Transverse colon (tissue), 4 donors: ENCODE measurements at regions not wholly inside any gene's neighbourhood (a gene's known extent, or its start where the extent isn't known, plus 50 kb on each side); places are given as distances from the start of the nearest gene placed in this dataset.

Source experiments
- DNase-seq: peaks from one replicate; pipeline ENCODE4 v3.0.0-alpha.2; 2019
- H3K27ac ChIP-seq, 4 donors: fragments of 200-600 bp; sonication (generic); 2 replicates each; pipeline ENCODE4 v1.5.1; 2016 to 2018; ENCODE audit warnings: inconsistent platforms in 4 of 4
- H3K27me3 ChIP-seq: fragments of 200-600 bp; sonication (generic); 2 replicates; pipeline ENCODE4 v1.5.1; 2017; ENCODE audit warnings: inconsistent platforms
- H3K36me3 ChIP-seq, 4 donors: fragments of 200-600 bp; sonication (generic); 2 replicates each; pipeline ENCODE4 v1.5.1; 2017 to 2019; ENCODE audit warnings: inconsistent platforms in 4 of 4
- H3K4me1 ChIP-seq, 4 donors: fragments of 200-600 bp; sonication (generic); 2 replicates each; pipeline ENCODE4 v1.5.1; 2017 to 2020; ENCODE audit warnings: inconsistent platforms in 4 of 4
- H3K4me3 ChIP-seq, 4 donors: fragments of 200-600 bp; sonication (generic); 1 replicate in 1 of 4; 2 replicates in 3 of 4; pipeline versions ENCODE4 v1.5.1 to v1.6.1; 2017 to 2019; ENCODE audit warnings: inconsistent platforms in 4 of 4
- H3K9me3 ChIP-seq, 2 donors: fragments of 200-600 bp; sonication (generic); 2 replicates each; pipeline ENCODE4 v1.5.1; 2017 to 2019; ENCODE audit warnings: inconsistent platforms in 2 of 2
- EP300 ChIP-seq: sonication (generic); formaldehyde crosslinking; IDR thresholded peaks from one replicate; pipeline ENCODE4 v1.6.1; 2017; ENCODE audit warnings: antibody characterized with exemption, low read depth
- POLR2A ChIP-seq: fragments of 450-650 bp; IDR thresholded peaks from one replicate; pipeline ENCODE4 v1.6.1; 2016; ENCODE audit warnings: antibody characterized with exemption, mild to moderate bottlenecking, moderate library complexity
- POLR2AphosphoS5 ChIP-seq, 3 donors: sonication (generic); formaldehyde crosslinking; IDR thresholded peaks; one replicate each; pipeline ENCODE4 v1.6.1; 2016; ENCODE audit warnings: antibody characterized with exemption in 3 of 3
- WGBS, 2 donors: methylation state at CpG; one replicate each; pipeline ENCODE4 v1.1.5; 2018; ENCODE audit warnings: low coverage in 1 of 2; 5-methylcytosine and 5-hydroxymethylcytosine counted together
- in situ Hi-C, 4 donors: fragments of 200-750 bp; cut with MboI; loops; one replicate each; pipeline versions ENCODE4 v1.15.0 to v1.15.1; 2017; ENCODE audit warnings: low sequenced_read_pairs in 3 of 4, low pct_ligation_motif_present in 1 of 4, low pct_unique_long_range_greater_than_20kb in 1 of 4
- intact Hi-C: fragments of 100-400 bp; cut with DNase I; formaldehyde crosslinking; loops from one replicate; pipeline ENCODE4 v1.15.1; 2023; ENCODE audit warnings: low total_unique reads
- TF ChIP-seq, protein P1 (sequence below), 5 experiments: fragments of 200-600 bp in 3 of 5; fragments of 450-650 bp in 2 of 5; sonication (generic) in 3 of 5; IDR thresholded peaks; 1 replicate in 2 of 5; 2 replicates in 3 of 5; pipeline ENCODE4 v1.5.1; 2016 to 2017; ENCODE audit warnings: antibody characterized with exemption in 5 of 5, inconsistent platforms in 3 of 5, mild to moderate bottlenecking in 2 of 5, moderate library complexity in 1 of 5

DNA sequence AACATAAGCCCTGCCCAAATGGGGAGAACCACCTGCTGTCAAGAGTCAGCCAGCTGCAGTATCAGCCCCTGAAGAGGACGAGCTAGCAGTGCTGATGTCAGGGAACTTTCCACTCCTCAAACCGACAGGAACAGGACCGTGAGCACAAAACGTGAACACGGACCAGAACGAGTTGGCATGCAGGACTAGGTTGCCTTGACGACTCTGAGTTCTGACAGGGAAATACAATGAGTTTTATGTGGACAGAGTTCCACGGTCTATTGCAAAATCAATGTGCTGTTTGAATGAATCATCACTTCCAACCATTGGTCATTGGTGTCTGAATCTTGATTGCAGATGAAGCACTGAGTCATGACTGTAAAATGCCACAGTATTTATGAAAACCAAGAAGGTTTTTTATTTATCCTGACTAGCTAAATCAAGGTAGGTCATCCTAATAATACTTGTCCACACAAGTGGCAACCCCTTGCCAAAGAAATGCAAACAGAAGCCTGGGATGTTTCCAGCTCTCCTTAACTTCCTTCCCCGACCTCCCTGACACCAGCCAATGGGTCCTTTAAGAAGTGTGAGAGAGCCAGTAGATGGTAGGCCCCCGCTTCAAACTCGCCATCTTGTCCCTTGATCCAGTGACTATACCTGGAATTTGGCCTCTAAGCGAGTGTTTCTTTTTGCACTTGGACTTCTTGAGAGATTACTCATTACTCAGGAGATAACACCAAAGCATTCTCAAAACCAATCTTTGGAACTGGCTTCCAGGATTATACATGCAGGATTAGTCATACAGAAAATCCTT lies 119.6 kb downstream of the ASB7 start:
- H3K4me3 ChIP-seq, result no peak overlapping the region
- TF ChIP-seq POLR2AphosphoS5 (IDR thresholded peaks at IDR 0.05) (peak; percentile 38 to 87 (median 78)), EP300 (peak; percentile 15), POLR2A (no peak)
- in situ Hi-C loops, result no loop called here
- intact Hi-C loops, result no loop called here
- peak overlapping the region; percentile 55 to 78 (median 74) for H3K27ac ChIP-seq
- H3K36me3 ChIP-seq, result no peaks in the 10 kb centered on the region
- no peaks in the 10 kb centered on the region for H3K27me3 ChIP-seq
- WGBS, 2 donors, result 32% methylated on average over 12 of the region's 12 CpGs; no CpG with 5 or more reads in 1 of the 2 donors
- peaks cover 0 to 11% (median 4%) of the 10 kb centered on the region in 4 donors for H3K4me1 ChIP-seq
- H3K9me3 ChIP-seq, result no peaks in the 10 kb centered on the region
- peak; percentile 64 for DNase-seq

GRCh38 chr15:100722551-100723314 lies 120.3 kb downstream of the ASB7 start:
- intact Hi-C loops, result no loop called here
- 68 to 77% methylated on average over 3 of the region's 3 CpGs for WGBS, 2 donors

DNA sequence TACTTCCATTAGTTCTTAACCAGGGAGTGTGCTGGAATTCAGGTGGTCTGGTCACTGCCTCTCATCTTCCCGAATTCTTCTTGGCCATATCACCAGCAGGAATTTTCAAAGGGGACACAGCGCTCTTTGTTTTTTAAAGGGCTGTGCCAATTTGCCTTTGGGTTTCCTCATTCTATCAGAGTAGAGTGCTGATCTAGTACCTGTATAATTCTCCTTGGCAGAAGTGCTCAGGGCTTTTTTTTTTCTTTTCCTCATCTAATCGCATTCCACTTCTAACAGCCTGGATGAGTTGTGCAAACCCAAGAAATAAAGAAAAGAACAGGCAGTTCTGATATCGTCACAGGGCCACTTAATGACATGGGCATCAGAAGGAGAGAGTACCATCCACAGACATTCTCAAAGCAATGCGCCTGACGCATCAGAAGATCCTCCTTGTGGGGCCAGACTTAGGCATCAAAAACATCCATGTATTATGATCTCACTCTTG lies 121.0 kb downstream of the ASB7 start:
- in situ Hi-C loops, result no loop called here
- no peaks in the 10 kb centered on the region for H3K36me3 ChIP-seq
- H3K4me1 ChIP-seq, result peaks cover 0 to 11% (median 4%) of the 10 kb centered on the region in 4 donors
- WGBS, 2 donors, result 78% methylated on average over 3 to 6 of the region's 6 CpGs
- H3K4me3 ChIP-seq, result no peak overlapping the region
- intact Hi-C loops, result no loop called here
- TF ChIP-seq POLR2AphosphoS5 (IDR thresholded peaks at IDR 0.05), result no peak
- TF ChIP-seq POLR2A, result no peak
- TF ChIP-seq EP300, result no peak
- TF ChIP-seq, protein P1, sequence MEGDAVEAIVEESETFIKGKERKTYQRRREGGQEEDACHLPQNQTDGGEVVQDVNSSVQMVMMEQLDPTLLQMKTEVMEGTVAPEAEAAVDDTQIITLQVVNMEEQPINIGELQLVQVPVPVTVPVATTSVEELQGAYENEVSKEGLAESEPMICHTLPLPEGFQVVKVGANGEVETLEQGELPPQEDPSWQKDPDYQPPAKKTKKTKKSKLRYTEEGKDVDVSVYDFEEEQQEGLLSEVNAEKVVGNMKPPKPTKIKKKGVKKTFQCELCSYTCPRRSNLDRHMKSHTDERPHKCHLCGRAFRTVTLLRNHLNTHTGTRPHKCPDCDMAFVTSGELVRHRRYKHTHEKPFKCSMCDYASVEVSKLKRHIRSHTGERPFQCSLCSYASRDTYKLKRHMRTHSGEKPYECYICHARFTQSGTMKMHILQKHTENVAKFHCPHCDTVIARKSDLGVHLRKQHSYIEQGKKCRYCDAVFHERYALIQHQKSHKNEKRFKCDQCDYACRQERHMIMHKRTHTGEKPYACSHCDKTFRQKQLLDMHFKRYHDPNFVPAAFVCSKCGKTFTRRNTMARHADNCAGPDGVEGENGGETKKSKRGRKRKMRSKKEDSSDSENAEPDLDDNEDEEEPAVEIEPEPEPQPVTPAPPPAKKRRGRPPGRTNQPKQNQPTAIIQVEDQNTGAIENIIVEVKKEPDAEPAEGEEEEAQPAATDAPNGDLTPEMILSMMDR (IDR thresholded peaks at IDR 0.05), result no peak
- no peak for DNase-seq
- no peaks in the 10 kb centered on the region for H3K9me3 ChIP-seq
- no peaks in the 10 kb centered on the region for H3K27me3 ChIP-seq
- H3K27ac ChIP-seq, result peak overlapping the region in 2 of 4 donors; percentile 46 to 78

More at GRCh38 chr15:100722551-100723314, 120.3 kb downstream of the ASB7 start:
- Histone ChIP-seq H3K4me3 (no peak overlapping the region), H3K27ac (peak overlapping the region; percentile 46 to 78 (median 74)), H3K4me1 (peaks cover 0 to 11% (median 4%) of the 10 kb centered on the region in 4 donors), H3K9me3 (no peaks in the 10 kb centered on the region), H3K36me3 (no peaks in the 10 kb centered on the region), H3K27me3 (no peaks in the 10 kb centered on the region)
- no peak for TF ChIP-seq EP300
- TF ChIP-seq POLR2AphosphoS5 (IDR thresholded peaks at IDR 0.05), result no peak
- TF ChIP-seq, protein P1 (IDR thresholded peaks at IDR 0.05), result no peak
- no peak for TF ChIP-seq POLR2A
- DNase-seq, result no peak
- in situ Hi-C loops, result no loop called here

GRCh38 chr15:100725121-100726069 lies 123.0 kb downstream of the ASB7 start:
- WGBS, 2 donors, result 86% methylated on average over 10 of the region's 10 CpGs; no CpG with 5 or more reads in 1 of the 2 donors

More at GRCh38 chr15:100725121-100726069, 123.0 kb downstream of the ASB7 start:
- Histone ChIP-seq H3K4me3 (no peak overlapping the region), H3K36me3 (no peaks in the 10 kb centered on the region), H3K9me3 (no peaks in the 10 kb centered on the region), H3K27me3 (no peaks in the 10 kb centered on the region), H3K4me1 (peaks cover 0 to 11% (median 4%) of the 10 kb centered on the region in 4 donors), H3K27ac (no peak overlapping the region)
- in situ Hi-C loops, result no loop called here
- DNase-seq, result no peak
- TF ChIP-seq POLR2A, result no peak
- TF ChIP-seq POLR2AphosphoS5 (IDR thresholded peaks at IDR 0.05), result no peak
- TF ChIP-seq, protein P1 (IDR thresholded peaks at IDR 0.05), result no peak
- TF ChIP-seq EP300, result no peak
- intact Hi-C loops, result no loop called here
